ENCODE measurements at regions not wholly inside any gene's neighbourhood (a gene's known extent, or its start where the extent isn't known, plus 50 kb on each side); places are given as distances from the start of the nearest gene placed in this dataset.

DNA sequence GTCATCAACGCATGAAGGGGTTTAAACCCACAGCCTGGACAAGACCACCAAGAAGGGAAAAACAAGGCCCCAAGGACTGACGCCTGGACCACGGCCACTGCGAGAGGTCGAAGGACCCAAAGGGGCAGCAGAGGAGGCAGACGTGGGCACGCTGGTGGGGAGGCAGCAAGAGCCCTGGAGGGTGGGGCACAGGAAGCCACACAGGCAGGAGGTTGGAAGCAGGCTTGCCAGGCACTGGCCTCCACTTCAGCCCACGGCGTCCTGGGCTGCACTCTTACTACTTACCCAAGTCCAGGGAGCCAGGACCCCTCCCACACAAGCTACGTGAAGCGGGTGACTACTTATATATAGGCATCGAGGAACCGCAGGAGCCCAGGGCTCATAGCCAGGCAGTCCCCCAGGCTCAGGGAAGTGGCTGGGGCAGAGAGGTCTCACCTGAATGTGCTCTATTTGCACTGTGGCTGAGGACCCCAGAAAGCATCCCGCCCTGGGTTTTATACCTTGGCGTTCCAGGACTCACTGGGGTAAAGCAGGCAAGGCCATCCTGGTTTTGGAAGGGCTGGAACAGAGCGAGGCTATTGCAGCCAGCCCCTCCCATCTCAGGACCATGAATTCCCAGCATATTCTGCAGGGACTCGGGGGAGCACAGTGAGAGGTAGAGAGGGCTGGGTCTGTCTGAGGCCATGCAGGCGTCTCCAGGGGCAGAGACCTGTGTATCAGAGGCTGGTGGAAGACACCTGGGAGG, 113.8 kb upstream of the AFDN start:
- DNase-seq (ENCODE audit: low read depth): no peak
- TF ChIP-seq POLR2A (IDR thresholded peaks at IDR 0.05; ENCODE audit: extremely low read depth, insufficient read length) (no peak), MYC (IDR thresholded peaks at IDR 0.05; ENCODE audit: low read depth, low read length) (no peak), MAX (IDR thresholded peaks at IDR 0.05; ENCODE audit: low read depth, low read length) (no peak), CTCF (IDR thresholded peaks at IDR 0.05; ENCODE audit: low read depth, low read length) (no peak)

GRCh38 chr6:167714152-167714551, 112.6 kb upstream of the AFDN start:
- DNase-seq (ENCODE audit: low read depth): no peak
- no peak overlapping the region for H3K4me3 ChIP-seq (ENCODE audit: low read depth, low read length)
- TF ChIP-seq POLR2A (IDR thresholded peaks at IDR 0.05; ENCODE audit: extremely low read depth, insufficient read length): no peak
- TF ChIP-seq CTCF (IDR thresholded peaks at IDR 0.05; ENCODE audit: low read depth, low read length): no peak
- TF ChIP-seq MYC (IDR thresholded peaks at IDR 0.05; ENCODE audit: low read depth, low read length): no peak
- no peak for TF ChIP-seq MAX (IDR thresholded peaks at IDR 0.05; ENCODE audit: low read depth, low read length)

More for the DNA sequence above, 113.8 kb upstream of the AFDN start:
- H3K4me3 ChIP-seq (ENCODE audit: low read depth, low read length): no peak overlapping the region

DNA sequence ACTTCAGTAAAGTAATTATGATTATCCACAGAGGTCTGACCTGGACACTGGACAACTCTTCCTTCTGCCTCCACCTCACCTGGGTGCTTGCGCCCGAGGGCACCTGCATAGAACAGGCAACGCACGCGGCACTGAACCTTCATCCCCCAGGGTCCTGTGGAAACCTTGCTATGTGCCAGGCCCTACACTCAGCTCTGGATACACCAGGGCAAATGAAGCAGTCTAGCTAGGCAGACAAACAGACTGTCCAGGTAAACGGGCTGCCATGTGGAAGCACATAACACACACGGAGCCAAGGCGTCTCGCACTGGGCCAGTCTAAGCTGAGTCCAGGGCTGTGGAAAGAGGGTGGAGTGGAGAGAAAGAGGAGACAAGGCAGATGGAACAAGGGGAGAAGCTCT, 109.3 kb upstream of the AFDN start:
- TF ChIP-seq POLR2A (IDR thresholded peaks at IDR 0.05; ENCODE audit: extremely low read depth, insufficient read length): no peak
- no peak for TF ChIP-seq MYC (IDR thresholded peaks at IDR 0.05; ENCODE audit: low read depth, low read length)
- TF ChIP-seq MAX (IDR thresholded peaks at IDR 0.05; ENCODE audit: low read depth, low read length): no peak
- no peak for TF ChIP-seq CTCF (IDR thresholded peaks at IDR 0.05; ENCODE audit: low read depth, low read length)
- no peak overlapping the region for H3K4me3 ChIP-seq (ENCODE audit: low read depth, low read length)
- no peak for DNase-seq (ENCODE audit: low read depth)

DNA sequence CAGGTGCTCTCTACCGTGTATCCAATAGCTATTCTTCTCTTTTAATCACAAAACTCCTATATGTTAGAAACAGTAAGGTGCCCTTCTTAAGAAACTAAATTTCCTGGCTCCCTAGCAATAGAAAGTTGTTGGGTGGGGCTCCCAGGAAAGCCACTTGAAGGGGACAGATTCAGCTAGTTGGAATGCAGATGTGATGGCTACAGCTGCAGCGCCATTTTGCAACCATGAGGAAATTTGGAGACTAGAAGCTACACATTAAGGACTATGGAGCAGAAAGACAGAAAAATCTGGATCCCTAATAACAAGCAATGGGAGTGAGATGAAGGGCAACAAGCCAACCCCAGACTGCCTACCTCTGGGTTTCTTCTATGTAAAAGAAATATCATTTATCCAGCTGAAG, 108.8 kb upstream of the AFDN start:
- H3K4me3 ChIP-seq (ENCODE audit: low read depth, low read length): no peak overlapping the region
- TF ChIP-seq CTCF (IDR thresholded peaks at IDR 0.05; ENCODE audit: low read depth, low read length) (no peak), MAX (IDR thresholded peaks at IDR 0.05; ENCODE audit: low read depth, low read length) (no peak), POLR2A (IDR thresholded peaks at IDR 0.05; ENCODE audit: extremely low read depth, insufficient read length) (no peak), MYC (IDR thresholded peaks at IDR 0.05; ENCODE audit: low read depth, low read length) (no peak)
- no peak for DNase-seq (ENCODE audit: low read depth)

GRCh38 chr6:167719920-167720319, 106.8 kb upstream of the AFDN start:
- H3K4me3 ChIP-seq (ENCODE audit: low read depth, low read length): no peak overlapping the region
- DNase-seq (ENCODE audit: low read depth): no peak
- TF ChIP-seq POLR2A (IDR thresholded peaks at IDR 0.05; ENCODE audit: extremely low read depth, insufficient read length) (no peak), CTCF (IDR thresholded peaks at IDR 0.05; ENCODE audit: low read depth, low read length) (no peak), MYC (IDR thresholded peaks at IDR 0.05; ENCODE audit: low read depth, low read length) (no peak), MAX (IDR thresholded peaks at IDR 0.05; ENCODE audit: low read depth, low read length) (no peak)
